Keratinocyte (primary cell): ENCODE measurements at regions not wholly inside any gene's neighbourhood (a gene's known extent, or its start where the extent isn't known, plus 50 kb on each side); places are given as distances from the start of the nearest gene placed in this dataset.

Source experiments
- DNase-seq: peaks from one replicate; pipeline ENCODE4 v3.0.0-alpha.2; 2011; ENCODE audit warnings: low read depth, missing footprints, low spot score
- FAIRE-seq: peaks from 2 replicates; lab custom pipeline; 2011; peaks lifted over from hg19 to GRCh38; lab: Jason Lieb, UNC
- H2AFZ ChIP-seq: 2 replicates; pipeline ENCODE4 v1.6.0; 2012; ENCODE audit warnings: low read length, control low read depth, inconsistent platforms; ENCODE audit not compliant: control insufficient read depth
- H3K27ac ChIP-seq: 2 replicates; pipeline ENCODE4 v1.5.1; 2011; ENCODE audit warnings: low read length; ENCODE audit not compliant: control insufficient read depth, insufficient read depth
- H3K27me3 ChIP-seq: 3 replicates; pipeline ENCODE4 v1.6.0; 2011; ENCODE audit warnings: low read length; ENCODE audit not compliant: control insufficient read depth, insufficient read depth; ENCODE audit errors: extremely low read depth
- H3K36me3 ChIP-seq, 2 experiments: 2 replicates in 1 of 2; 3 replicates in 1 of 2; pipeline ENCODE4 v1.5.1; 2011; ENCODE audit warnings: low read length in 2 of 2, mild to moderate bottlenecking in 1 of 2; ENCODE audit not compliant: control insufficient read depth in 2 of 2, insufficient read depth in 2 of 2; ENCODE audit errors: extremely low read depth in 1 of 2
- H3K4me1 ChIP-seq: 3 replicates; pipeline ENCODE4 v1.5.1; 2011; ENCODE audit warnings: low read length; ENCODE audit not compliant: control insufficient read depth, insufficient read depth; ENCODE audit errors: extremely low read depth
- H3K4me2 ChIP-seq: 3 replicates; pipeline ENCODE4 v1.6.0; 2011; ENCODE audit warnings: low read depth, low read length; ENCODE audit not compliant: control insufficient read depth, insufficient read depth; ENCODE audit errors: extremely low read depth
- H3K4me3 ChIP-seq, 3 experiments: fragments of 200-600 bp in 1 of 3; sonication (generic) in 1 of 3; 2 replicates in 2 of 3; 3 replicates in 1 of 3; pipeline ENCODE4 v1.5.1; 2011 to 2016; ENCODE audit warnings: low read length in 3 of 3, mild to moderate bottlenecking in 3 of 3, control low read depth in 2 of 3, inconsistent platforms in 1 of 3, low read depth in 1 of 3, mixed read lengths in 1 of 3, mixed run types in 1 of 3, moderate library complexity in 1 of 3; ENCODE audit not compliant: control insufficient read depth in 2 of 3, insufficient read depth in 2 of 3; ENCODE audit errors: extremely low read depth in 1 of 3
- H3K79me2 ChIP-seq: 2 replicates; pipeline ENCODE4 v1.6.0; 2012; ENCODE audit warnings: low read length; ENCODE audit not compliant: control insufficient read depth, insufficient read depth
- H3K9ac ChIP-seq: 3 replicates; pipeline ENCODE4 v1.6.0; 2011; ENCODE audit warnings: low read length; ENCODE audit not compliant: control insufficient read depth, insufficient read depth; ENCODE audit errors: extremely low read depth
- H3K9me1 ChIP-seq: 3 replicates; pipeline ENCODE4 v1.6.0; 2011; ENCODE audit warnings: low read length; ENCODE audit not compliant: control insufficient read depth, insufficient read depth; ENCODE audit errors: extremely low read depth
- H3K9me3 ChIP-seq: 2 replicates; pipeline ENCODE4 v1.5.1; 2012; ENCODE audit warnings: low read depth, low read length; ENCODE audit not compliant: control insufficient read depth
- H4K20me1 ChIP-seq: 3 replicates; pipeline ENCODE4 v1.6.0; 2011; ENCODE audit warnings: low read length; ENCODE audit not compliant: control insufficient read depth, insufficient read depth; ENCODE audit errors: extremely low read depth
- EZH2 ChIP-seq: IDR thresholded peaks from one replicate; pipeline ENCODE4 v1.6.1; 2012; ENCODE audit warnings: inconsistent platforms, mild to moderate bottlenecking, low read length, moderate library complexity
- dilution Hi-C: fragments of 300-500 bp; cut with MboI; formaldehyde crosslinking; loops from one replicate; pipeline ENCODE4 v1.7.0; 2020; ENCODE audit warnings: low sequenced_read_pairs; ENCODE audit not compliant: extremely low pct_ligation_motif_present
- TF ChIP-seq, protein P1 (sequence below), 3 experiments: IDR thresholded peaks in 1 of 3; conservative IDR thresholded peaks in 1 of 3; optimal IDR thresholded peaks in 1 of 3; 2 replicates in 2 of 3; 3 replicates in 1 of 3; pipeline versions ENCODE3 to v1.5.1; 2011; ENCODE audit warnings: low read length in 3 of 3, mild to moderate bottlenecking in 3 of 3, moderate library complexity in 2 of 3, control low read depth in 1 of 3, inconsistent platforms in 1 of 3; ENCODE audit not compliant: insufficient read depth in 2 of 3; ENCODE audit errors: extremely low read depth in 1 of 3

DNA sequence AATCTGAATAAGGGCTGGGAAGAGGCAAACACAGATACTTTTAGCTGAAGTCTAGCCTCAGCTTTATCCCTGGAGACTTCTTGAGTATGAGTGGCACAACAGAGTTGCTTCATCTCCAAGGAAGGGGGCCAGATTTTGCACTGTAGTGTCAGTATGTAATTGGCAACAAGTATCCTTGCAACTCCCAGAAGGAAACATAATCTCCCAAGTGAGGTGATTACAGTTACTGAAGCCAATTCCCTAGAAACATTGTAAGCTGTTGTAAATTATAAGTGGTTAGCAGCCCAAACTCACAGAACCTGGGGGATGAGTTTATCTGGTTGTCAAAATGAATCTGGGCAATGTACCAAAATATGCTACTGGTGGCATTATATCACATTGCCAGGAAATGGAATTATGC is 2065.7 kb upstream of the PCDH20 start:
- FAIRE-seq (no peak), DNase-seq (no peak)
- Histone ChIP-seq H3K27me3 (no peaks in the 10 kb centered on the region), H3K79me2 (no peaks in the 10 kb centered on the region), H3K9me1 (no peaks in the 10 kb centered on the region), H2AFZ (no peak overlapping the region), H4K20me1 (no peaks in the 10 kb centered on the region), H3K27ac (no peak overlapping the region), H3K4me1 (no peaks in the 10 kb centered on the region), H3K9me3 (no peaks in the 10 kb centered on the region), H3K36me3 (no peaks in the 10 kb centered on the region), H3K9ac (no peak overlapping the region), H3K4me3 (no peak overlapping the region), H3K4me2 (no peak overlapping the region)
- dilution Hi-C loops = no loop called here
- no peak for TF ChIP-seq EZH2
- TF ChIP-seq, protein P1, sequence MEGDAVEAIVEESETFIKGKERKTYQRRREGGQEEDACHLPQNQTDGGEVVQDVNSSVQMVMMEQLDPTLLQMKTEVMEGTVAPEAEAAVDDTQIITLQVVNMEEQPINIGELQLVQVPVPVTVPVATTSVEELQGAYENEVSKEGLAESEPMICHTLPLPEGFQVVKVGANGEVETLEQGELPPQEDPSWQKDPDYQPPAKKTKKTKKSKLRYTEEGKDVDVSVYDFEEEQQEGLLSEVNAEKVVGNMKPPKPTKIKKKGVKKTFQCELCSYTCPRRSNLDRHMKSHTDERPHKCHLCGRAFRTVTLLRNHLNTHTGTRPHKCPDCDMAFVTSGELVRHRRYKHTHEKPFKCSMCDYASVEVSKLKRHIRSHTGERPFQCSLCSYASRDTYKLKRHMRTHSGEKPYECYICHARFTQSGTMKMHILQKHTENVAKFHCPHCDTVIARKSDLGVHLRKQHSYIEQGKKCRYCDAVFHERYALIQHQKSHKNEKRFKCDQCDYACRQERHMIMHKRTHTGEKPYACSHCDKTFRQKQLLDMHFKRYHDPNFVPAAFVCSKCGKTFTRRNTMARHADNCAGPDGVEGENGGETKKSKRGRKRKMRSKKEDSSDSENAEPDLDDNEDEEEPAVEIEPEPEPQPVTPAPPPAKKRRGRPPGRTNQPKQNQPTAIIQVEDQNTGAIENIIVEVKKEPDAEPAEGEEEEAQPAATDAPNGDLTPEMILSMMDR (optimal IDR thresholded peaks at IDR 0.05 in 1 of 3, IDR thresholded peaks at IDR 0.05 in 1 of 3, conservative IDR thresholded peaks at IDR 0.05 in 1 of 3; ENCODE audit: extremely low read depth in 1 of 3, insufficient read depth in 2 of 3, low read length in 3 of 3) = no peak

DNA sequence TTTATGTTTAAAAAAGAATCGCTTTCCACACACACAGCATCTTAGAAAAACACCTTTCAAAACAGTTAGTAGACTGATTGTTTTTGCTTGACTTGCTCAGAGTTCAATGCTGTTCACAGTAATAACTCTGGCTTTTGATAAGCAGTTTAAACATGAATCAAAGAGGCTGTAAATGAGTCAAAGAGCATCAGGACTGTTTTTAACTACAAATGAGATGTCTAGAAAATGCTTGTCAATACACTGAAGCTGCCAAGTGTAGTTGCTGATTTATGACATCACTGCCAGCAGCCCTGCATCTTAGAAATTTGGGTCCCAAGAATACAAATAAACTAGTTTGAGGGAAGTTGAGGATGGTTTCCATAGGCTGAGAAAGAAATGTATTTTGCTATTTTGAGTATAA is 2057.1 kb upstream of the PCDH20 start:
- Histone ChIP-seq H3K4me3 (no peak overlapping the region), H3K9me3 (no peaks in the 10 kb centered on the region), H3K36me3 (no peaks in the 10 kb centered on the region), H3K27ac (no peak overlapping the region), H3K4me2 (no peak overlapping the region), H3K9ac (no peak overlapping the region), H2AFZ (no peak overlapping the region), H3K27me3 (no peaks in the 10 kb centered on the region), H3K79me2 (no peaks in the 10 kb centered on the region), H3K4me1 (no peaks in the 10 kb centered on the region), H3K9me1 (no peaks in the 10 kb centered on the region), H4K20me1 (no peaks in the 10 kb centered on the region)
- FAIRE-seq (no peak), DNase-seq (no peak)
- dilution Hi-C loops = no loop called here
- TF ChIP-seq EZH2 = no peak
- TF ChIP-seq, protein P1 (optimal IDR thresholded peaks at IDR 0.05 in 1 of 3, IDR thresholded peaks at IDR 0.05 in 1 of 3, conservative IDR thresholded peaks at IDR 0.05 in 1 of 3; ENCODE audit: extremely low read depth in 1 of 3, insufficient read depth in 2 of 3, low read length in 3 of 3) = no peak
